GM21526 (cell line): ENCODE measurements at regions not wholly inside any gene's neighbourhood (a gene's known extent, or its start where the extent isn't known, plus 50 kb on each side); places are given as distances from the start of the nearest gene placed in this dataset.

Source experiments
- ATAC-seq: cut with Tn5 transposase; IDR thresholded peaks from one replicate; pipeline ENCODE4 v1.9.1; 2021; ENCODE audit warnings: moderate library complexity; ENCODE audit not compliant: unreplicated experiment, low FRiP score

DNA sequence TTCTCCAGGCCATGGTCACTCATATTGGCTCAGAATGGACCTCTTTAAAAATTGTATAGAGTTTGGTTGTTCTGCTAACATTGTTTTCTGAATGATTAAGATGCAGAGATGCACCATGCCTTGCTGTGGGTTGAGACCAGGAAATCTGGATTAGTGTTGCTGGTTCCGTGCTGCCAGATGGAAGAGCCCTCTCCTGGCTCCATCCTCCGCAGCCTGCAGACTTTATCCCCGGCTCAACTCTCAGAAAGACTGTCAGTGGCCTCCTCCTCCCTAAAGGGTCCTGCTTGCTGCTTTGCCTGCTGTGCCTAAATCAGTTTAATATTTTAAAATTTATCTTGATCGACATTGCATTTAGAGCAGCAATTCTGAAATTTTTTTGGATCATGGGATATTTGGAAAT is 196.7 kb downstream of the TENT4A start:
- ATAC-seq = no peak

- no peak for ATAC-seq
Observed at GRCh38 chr5:6910950-6911349, 197.7 kb downstream of the TENT4A start.

GRCh38 chr5:6914347-6914746 is 201.1 kb downstream of the TENT4A start:
- ATAC-seq = no peak

DNA sequence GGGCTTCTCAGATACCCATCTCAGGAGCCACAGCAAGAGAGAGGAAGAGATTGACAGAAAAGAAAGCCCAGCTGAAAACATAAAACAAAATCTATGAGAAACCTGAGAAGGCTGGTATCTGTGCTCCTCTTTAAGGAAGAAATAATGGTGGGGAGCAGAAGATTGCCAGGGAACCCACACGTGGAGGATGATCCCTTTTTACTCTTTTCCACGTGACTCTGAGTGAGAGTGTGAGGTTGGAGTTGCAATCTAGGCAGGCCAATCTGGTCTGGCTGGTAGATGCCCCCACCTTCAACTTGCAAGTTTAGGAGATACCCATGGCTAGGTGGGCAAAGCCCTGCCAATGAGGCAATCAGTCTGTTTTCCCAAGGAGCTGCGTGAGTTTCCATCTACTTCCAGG is 202.3 kb downstream of the TENT4A start:
- ATAC-seq = no peak

- ATAC-seq = no peak
Observed at GRCh38 chr5:6918255-6918654, 205.0 kb downstream of the TENT4A start.

DNA sequence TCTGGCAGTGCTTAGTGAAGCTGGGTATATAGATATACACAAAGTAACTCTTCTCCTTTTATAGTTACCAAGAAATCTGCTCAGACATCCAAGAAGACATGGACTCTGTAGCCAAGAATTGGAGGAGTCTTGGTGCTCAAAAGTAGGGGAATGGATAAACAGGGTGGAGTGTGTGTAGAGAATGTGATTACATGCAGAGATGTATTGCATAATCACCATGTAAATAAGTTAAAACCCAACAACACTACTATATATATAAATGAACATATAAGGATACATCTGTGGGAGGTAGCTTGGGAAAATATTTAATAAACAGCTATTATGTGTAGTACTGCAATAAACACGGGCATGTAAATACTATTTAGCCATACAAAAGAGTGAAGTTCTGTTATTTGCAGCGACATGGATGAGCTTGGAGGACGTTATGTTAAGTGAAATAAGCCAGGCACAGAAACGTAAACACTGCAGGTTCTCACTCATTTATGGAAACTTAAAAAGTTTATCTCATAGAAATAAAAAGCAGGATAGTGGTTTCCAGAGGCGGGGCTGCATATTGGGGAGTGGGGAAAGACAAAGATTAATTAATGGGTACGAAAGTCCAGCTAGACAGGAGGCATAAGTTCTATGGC is 207.5 kb downstream of the TENT4A start:
- no peak for ATAC-seq

- ATAC-seq = no peak
Observed at GRCh38 chr5:6926491-6927038, 213.3 kb downstream of the TENT4A start.

DNA sequence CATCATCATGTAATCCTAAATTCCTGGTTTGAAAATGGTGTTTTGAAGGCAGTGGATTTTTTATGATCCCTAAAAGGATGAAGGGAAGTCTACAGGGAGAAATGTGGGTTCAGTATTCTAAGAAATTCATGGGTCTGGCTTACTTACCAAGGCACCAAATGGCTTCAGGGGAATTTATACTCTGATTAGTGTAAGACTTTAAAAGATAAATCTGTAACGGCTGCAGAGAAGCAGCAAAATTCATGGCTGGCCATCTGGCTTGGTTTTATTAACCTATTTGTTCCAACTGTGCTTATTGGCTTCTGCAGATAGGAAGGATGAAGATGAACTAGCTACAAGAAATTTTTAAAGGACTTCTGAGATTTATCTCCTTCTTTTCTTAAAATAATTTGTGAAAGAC is 222.8 kb downstream of the TENT4A start:
- no peak for ATAC-seq

DNA sequence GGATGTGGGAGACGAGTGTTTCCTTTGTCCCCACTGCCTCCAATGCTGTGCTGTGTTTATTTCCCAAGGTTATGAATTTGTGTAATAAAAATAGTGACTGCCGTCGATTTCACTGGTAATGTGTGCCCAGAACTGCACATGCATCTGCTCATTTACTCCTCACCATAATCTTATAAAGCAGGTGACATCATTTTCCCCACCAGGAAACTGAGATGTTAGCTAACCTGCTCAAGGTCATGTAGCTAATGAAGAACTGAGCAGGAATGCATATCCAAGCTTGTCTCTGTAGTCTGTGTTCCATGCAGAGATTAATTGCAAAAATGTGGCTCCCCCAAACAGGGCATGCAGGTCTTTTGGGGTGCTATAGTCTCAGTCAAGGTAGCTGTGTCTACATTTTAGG is 224.4 kb downstream of the TENT4A start:
- no peak for ATAC-seq

- ATAC-seq = no peak
Observed at GRCh38 chr5:6941631-6942030, 228.4 kb downstream of the TENT4A start.

GRCh38 chr5:6943197-6944112 is 230.2 kb downstream of the TENT4A start:
- no peak for ATAC-seq

- ATAC-seq = no peak
Observed at GRCh38 chr5:6948562-6948961, 235.3 kb downstream of the TENT4A start.

- no peak for ATAC-seq
Observed at GRCh38 chr5:6949230-6949629, 236.0 kb downstream of the TENT4A start.

GRCh38 chr5:6950250-6950649 is 237.0 kb downstream of the TENT4A start:
- ATAC-seq = no peak

GRCh38 chr5:6950860-6951259 is 237.6 kb downstream of the TENT4A start:
- no peak for ATAC-seq

DNA sequence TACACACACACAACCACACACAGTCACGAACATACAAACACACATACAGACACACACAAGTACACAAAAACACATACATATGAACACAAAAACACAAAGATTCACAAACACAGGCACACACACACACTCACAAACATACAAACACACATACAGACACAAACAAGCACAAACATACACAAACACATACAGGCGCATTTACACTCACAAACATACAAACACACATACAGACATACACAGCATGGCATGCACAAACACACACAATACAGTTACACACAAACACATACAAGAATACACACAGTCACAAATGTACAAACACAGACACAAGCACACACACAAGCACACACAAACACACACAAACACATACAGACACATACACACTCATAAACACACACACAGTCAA is 247.9 kb downstream of the TENT4A start:
- ATAC-seq = no peak

GRCh38 chr5:6961837-6962635 is 248.8 kb downstream of the TENT4A start:
- no peak for ATAC-seq

DNA sequence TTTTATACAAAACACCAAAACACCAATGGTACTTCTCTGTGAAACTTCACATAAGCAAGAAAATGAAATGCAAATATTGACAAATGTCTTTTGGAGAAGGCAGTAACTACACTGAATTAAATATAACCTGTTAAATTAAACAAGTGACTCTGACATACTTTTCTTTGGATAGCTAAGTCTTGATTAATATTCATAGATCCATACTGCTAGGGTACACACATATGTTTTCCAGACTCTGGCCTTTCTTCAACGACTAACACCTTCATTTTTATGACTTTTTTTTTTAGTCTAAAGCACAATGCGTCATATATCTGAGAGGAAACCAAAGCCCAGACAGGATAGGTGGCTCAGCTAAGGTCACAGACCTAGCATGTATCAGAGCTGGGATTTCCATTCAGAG is 263.7 kb downstream of the TENT4A start:
- ATAC-seq = no peak

GRCh38 chr5:6979061-6979460 is 265.8 kb downstream of the TENT4A start:
- ATAC-seq = no peak

DNA sequence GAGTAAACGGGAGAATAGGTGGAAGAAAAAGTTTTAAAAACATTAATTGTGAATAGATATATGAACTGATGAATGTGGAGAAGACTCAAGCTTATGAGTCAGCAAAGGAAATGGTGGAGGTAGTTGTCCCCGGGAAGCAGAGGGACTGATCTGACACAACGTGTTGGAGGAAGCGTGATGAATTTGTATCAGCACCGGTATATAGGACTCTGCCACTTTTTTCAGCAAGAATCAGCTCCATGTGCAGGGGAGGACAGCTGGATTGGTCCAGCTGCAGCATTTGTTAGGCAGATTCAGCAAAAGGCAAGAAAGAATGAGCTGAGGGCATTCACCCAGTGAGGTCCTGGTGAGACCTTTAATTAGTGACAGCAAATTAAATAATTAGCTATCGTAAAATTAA is 276.0 kb downstream of the TENT4A start:
- no peak for ATAC-seq

GRCh38 chr5:6994097-6994496 is 280.9 kb downstream of the TENT4A start:
- ATAC-seq = no peak
